Effector memory CD8-positive, alpha-beta T cell (primary cell): ENCODE measurements at regions not wholly inside any gene's neighbourhood (a gene's known extent, or its start where the extent isn't known, plus 50 kb on each side); places are given as distances from the start of the nearest gene placed in this dataset.

Experiments used
- ATAC-seq: fragments of 150-1000 bp; cut with Tn5 transposase; replicated peaks from 2 replicates; pipeline ENCODE4 v1.10.0; 2021; ENCODE audit warnings: mild to moderate bottlenecking, moderate library complexity
- DNase-seq, 3 experiments: peaks; one replicate each; pipeline ENCODE4 v3.0.0; 2021
- H3K27ac Mint-ChIP-seq, 2 donors: one replicate each; pipeline ENCODE4 v1.8.0; 2022; ENCODE audit warnings: mild to moderate bottlenecking in 2 of 2, mixed read lengths in 2 of 2, moderate library complexity in 2 of 2
- H3K27me3 Mint-ChIP-seq, 2 donors: one replicate each; pipeline ENCODE4 v1.8.0; 2022; ENCODE audit warnings: mixed read lengths in 2 of 2
- H3K36me3 Mint-ChIP-seq: one replicate; pipeline ENCODE4 v1.8.0; 2022; ENCODE audit warnings: mild to moderate bottlenecking, moderate library complexity, mixed read lengths; ENCODE audit not compliant: insufficient read depth
- H3K4me1 Mint-ChIP-seq, 2 donors: one replicate each; pipeline ENCODE4 v1.8.0; 2022; ENCODE audit warnings: low read depth in 2 of 2, mixed read lengths in 2 of 2
- H3K4me3 Mint-ChIP-seq, 2 donors: one replicate each; pipeline ENCODE4 v1.8.0; 2022; ENCODE audit warnings: mild to moderate bottlenecking in 2 of 2, mixed read lengths in 2 of 2, moderate library complexity in 2 of 2
- H3K9me3 Mint-ChIP-seq, 2 donors: one replicate each; pipeline ENCODE4 v1.8.0; 2022; ENCODE audit warnings: mixed read lengths in 2 of 2

DNA sequence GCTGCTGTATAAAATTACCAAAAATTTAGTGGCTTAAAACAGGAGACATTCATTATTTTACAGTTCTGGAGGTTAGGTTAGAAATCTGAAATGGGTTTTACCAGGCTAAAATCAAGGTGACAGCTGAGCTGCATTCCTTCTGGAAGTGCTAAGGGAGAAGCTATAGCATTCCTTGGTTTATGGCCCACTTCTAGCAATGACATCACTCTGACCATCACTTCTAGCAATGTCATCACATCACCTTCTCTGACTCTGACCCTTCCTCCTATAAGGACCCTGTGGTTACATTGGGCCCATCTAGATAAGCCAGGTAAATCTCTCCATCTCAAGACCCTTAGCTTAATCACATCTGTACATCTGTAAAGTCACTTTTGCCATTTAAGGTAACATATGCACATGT is 366.1 kb downstream of the EFNA5 start:
- no peaks in the 10 kb centered on the region for H3K9me3 Mint-ChIP-seq
- peaks cover 0 to 4% of the 10 kb centered on the region in 2 donors for H3K4me1 Mint-ChIP-seq
- H3K27me3 Mint-ChIP-seq, result no peaks in the 10 kb centered on the region
- DNase-seq, result no peak
- ATAC-seq, result no peak
- H3K27ac Mint-ChIP-seq, result no peak overlapping the region
- H3K36me3 Mint-ChIP-seq, result no peaks in the 10 kb centered on the region
- no peak overlapping the region for H3K4me3 Mint-ChIP-seq

DNA sequence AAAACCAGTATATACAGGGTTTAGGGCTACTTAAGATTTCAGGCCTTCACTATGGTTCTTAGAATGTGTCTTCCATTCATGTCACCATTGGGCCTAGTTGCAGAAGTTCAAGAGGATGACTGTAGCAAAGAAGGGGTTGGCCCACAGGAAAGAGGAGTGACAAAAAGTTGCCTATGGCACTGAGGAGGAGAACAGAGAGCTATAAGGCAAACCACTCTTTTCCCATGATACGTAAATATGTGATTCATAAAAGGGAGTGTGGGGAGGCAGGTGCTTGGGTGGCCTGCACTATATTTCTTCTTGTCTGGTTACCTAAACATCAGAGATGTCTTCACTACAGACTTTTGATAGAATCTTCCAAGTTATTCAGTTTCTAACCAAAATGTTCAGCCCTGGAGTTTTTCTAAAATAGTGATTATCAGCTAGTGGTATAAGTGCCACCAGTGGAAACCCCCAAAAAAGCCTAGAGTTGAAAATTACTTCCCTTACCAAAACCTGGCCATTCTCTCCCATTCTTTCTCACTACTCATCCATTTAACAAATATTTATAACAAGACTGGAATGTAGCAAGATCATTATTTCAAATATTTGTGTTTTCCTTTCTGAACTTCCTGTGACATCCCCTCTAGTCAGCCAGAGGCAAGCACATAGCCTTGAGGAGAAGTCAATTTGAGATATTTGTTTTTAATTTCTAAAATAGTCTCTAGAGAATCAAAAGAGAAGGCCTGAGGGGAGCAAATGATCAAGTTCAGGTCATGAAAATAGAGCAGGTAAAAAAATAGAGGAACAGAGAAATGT is 367.4 kb downstream of the EFNA5 start:
- H3K4me3 Mint-ChIP-seq, result no peak overlapping the region
- no peak for ATAC-seq

DNA sequence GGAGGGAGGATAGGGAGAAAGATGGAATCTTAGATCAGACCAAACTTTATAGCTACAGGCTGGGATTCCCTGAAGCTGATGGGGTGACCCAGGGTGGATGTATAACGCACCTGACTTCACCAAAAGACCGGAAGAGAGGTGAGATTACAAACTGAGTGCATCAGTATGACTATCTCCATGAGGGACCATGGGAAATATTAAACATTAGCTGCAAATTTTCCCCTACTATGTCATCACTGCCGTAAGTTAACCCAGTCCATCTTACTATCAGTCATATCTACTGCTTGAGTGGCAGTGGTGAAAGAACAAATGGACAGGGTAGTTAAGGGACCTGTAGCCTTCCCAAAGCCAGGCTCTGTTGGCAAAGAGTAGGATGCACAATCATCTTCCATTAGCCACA is 368.3 kb downstream of the EFNA5 start:
- H3K27ac Mint-ChIP-seq, result no peak overlapping the region
- no peaks in the 10 kb centered on the region for H3K36me3 Mint-ChIP-seq
- ATAC-seq, result no peak
- H3K27me3 Mint-ChIP-seq, result no peaks in the 10 kb centered on the region
- peaks cover 0 to 9% of the 10 kb centered on the region in 2 donors for H3K4me1 Mint-ChIP-seq
- H3K9me3 Mint-ChIP-seq, result no peaks in the 10 kb centered on the region
- H3K4me3 Mint-ChIP-seq, result no peak overlapping the region
- DNase-seq, result no peak

More for the DNA sequence above, 367.4 kb downstream of the EFNA5 start:
- H3K4me1 Mint-ChIP-seq, result peaks cover 0 to 4% of the 10 kb centered on the region in 2 donors
- H3K9me3 Mint-ChIP-seq, result no peaks in the 10 kb centered on the region
- DNase-seq, result no peak
- no peaks in the 10 kb centered on the region for H3K36me3 Mint-ChIP-seq
- no peaks in the 10 kb centered on the region for H3K27me3 Mint-ChIP-seq
- no peak overlapping the region for H3K27ac Mint-ChIP-seq

DNA sequence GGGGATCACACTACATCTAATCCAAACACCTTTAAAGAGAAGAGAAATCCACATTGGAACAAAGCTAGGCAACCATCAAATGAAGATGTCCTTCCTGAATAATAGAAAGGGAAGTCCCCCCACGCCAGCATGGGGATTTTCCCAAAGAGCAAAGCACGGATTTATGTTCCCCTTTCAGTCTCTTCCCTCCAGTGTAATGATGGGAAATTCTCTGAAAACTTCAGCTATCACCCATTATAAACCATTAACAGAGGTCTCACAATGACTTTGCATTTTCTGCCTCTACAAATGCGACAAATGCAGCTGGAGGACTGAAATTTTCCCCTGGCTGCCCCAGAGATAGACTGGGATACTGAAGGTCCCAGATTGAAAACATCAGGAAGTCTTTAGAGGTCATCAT is 368.7 kb downstream of the EFNA5 start:
- Mint-ChIP-seq H3K36me3 (no peaks in the 10 kb centered on the region), H3K4me1 (peaks cover 0 to 14% of the 10 kb centered on the region in 2 donors), H3K4me3 (no peak overlapping the region), H3K27ac (peak overlapping the region in 1 of 2 donors; percentile 16), H3K27me3 (no peaks in the 10 kb centered on the region), H3K9me3 (no peaks in the 10 kb centered on the region)
- ATAC-seq (no peak), DNase-seq (no peak)

DNA sequence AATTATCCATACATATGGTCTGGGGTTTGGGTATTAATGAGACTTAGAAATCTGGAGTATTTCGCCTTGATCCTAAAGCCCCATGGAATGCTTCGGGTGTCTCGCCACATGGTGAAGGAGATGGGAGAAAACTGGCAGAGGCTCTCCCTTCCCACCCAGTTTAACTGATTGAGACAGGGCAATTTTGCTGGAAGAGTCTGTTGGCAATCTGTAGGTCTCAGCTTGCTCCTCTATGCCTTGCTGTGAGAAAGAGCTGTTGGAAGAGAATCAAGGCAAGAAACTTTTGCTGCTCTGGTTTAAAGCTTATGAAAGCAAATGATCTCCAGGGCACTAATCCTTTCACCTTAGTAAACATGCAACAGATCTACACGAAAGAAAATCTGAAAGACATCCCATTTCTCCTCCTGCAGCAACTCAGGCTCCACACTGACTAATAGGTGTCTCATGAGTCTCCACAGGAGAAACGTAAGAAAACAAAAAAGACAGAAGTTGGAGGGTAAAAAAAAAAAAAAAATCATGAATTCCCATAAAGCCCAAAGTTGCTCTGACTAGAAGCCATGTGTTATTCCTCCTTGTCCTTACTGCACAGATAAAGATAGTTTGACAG is 369.9 kb downstream of the EFNA5 start:
- H3K27me3 Mint-ChIP-seq, result no peaks in the 10 kb centered on the region
- peaks cover 4 to 24% of the 10 kb centered on the region in 2 donors for H3K4me1 Mint-ChIP-seq
- DNase-seq, result no peak
- no peak for ATAC-seq
- no peaks in the 10 kb centered on the region for H3K9me3 Mint-ChIP-seq
- no peaks in the 10 kb centered on the region for H3K36me3 Mint-ChIP-seq
- no peak overlapping the region for H3K27ac Mint-ChIP-seq
- H3K4me3 Mint-ChIP-seq, result no peak overlapping the region

DNA sequence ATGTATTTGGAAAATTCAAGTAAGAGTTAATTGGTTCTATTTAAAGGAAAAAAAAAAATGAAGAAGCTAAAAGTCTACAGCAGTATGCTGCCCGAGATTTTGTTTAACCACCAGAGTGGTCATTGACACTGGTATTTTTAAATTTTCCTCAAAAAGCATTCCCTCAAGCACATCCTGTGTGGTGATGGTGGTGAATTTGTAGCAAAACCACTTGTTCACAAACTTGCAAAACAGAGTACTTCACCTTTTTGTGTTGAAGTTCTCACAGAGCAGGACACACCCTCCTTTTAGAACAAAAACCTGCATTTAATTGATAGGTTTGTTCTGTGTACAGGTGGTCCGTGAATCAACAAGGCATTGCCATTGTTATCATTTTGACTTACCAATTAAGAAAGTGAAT is 374.2 kb downstream of the EFNA5 start:
- Mint-ChIP-seq H3K36me3 (no peaks in the 10 kb centered on the region), H3K4me3 (peak overlapping the region; percentile 63), H3K4me1 (peaks cover 7 to 36% of the 10 kb centered on the region in 2 donors), H3K27me3 (no peaks in the 10 kb centered on the region), H3K9me3 (no peaks in the 10 kb centered on the region), H3K27ac (no peak overlapping the region)
- DNase-seq (peak in 2 of 3 experiments; percentile 6 to 12), ATAC-seq (peak; percentile 72)

DNA sequence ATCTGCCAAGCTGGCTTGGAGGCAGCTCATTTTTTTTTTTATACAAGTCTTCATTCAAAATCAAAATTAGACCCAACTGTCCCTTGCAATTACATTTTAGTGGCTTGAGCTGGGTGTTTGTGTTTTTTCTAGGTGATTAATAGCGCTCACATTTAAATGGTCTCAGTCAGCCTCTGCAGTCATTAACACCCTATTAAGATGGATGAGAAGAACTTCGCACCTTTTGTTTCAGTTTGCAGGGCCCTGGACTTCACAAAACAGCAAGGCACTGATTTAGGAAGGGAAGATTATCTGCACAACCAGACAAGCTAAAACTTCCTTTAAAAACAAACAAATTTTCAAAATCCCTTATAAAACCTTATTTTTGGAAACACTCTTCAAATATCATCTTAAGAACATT is 374.8 kb downstream of the EFNA5 start:
- no peak for DNase-seq
- H3K4me3 Mint-ChIP-seq, result peak overlapping the region; percentile 63
- H3K4me1 Mint-ChIP-seq, result peaks cover 7 to 36% of the 10 kb centered on the region in 2 donors
- no peaks in the 10 kb centered on the region for H3K36me3 Mint-ChIP-seq
- no peaks in the 10 kb centered on the region for H3K27me3 Mint-ChIP-seq
- no peaks in the 10 kb centered on the region for H3K9me3 Mint-ChIP-seq
- peak; percentile 76 for ATAC-seq
- no peak overlapping the region for H3K27ac Mint-ChIP-seq

DNA sequence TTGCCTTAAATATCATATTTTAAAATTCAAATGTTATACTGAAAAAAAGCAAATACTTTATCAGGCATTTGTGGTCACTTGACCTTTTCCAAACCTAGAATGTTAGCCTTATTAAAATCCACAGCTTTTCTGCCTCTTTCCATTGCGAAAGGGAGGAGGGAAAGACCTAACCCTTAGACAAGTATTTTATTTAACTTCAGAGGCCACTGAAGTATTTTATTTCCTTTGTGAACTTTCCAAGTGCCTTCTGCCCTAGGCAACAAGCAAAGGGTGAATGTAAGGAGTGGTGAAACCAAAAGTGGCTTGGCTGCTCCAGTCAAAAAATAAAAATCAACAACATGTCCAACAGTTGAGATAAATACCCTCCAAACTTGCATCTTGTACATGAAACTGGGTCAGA is 376.1 kb downstream of the EFNA5 start:
- Mint-ChIP-seq H3K27me3 (no peaks in the 10 kb centered on the region), H3K36me3 (peaks cover 4% of the 10 kb centered on the region), H3K9me3 (no peaks in the 10 kb centered on the region)

DNA sequence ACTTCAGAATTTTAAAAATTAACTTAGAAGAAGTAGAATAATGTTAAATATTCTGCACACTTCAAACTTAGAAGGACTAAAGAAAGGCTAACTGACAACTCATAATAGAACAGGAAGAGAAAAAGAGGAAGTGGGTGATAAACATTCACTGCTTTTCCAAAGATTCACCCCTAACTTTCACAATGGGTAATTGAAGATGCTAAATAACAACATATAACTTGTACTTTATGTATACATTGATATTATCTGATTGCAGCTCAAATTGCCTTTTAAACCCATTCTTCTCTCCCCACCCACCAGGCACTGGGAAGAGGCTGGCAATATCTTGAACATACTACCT is 376.6 kb downstream of the EFNA5 start:
- ATAC-seq (no peak), DNase-seq (no peak)
- no peak overlapping the region for H3K27ac Mint-ChIP-seq
- no peak overlapping the region for H3K4me3 Mint-ChIP-seq
- peaks cover 4% of the 10 kb centered on the region for H3K36me3 Mint-ChIP-seq
- no peaks in the 10 kb centered on the region for H3K27me3 Mint-ChIP-seq
- peaks cover 10 to 40% of the 10 kb centered on the region in 2 donors for H3K4me1 Mint-ChIP-seq
- H3K9me3 Mint-ChIP-seq, result no peaks in the 10 kb centered on the region

More for the DNA sequence above, 376.1 kb downstream of the EFNA5 start:
- Mint-ChIP-seq H3K4me3 (peak overlapping the region in 1 of 2 donors; percentile 63), H3K4me1 (peaks cover 7 to 36% of the 10 kb centered on the region in 2 donors), H3K27ac (peak overlapping the region in 1 of 2 donors; percentile 1)
- no peak for DNase-seq
- no peak for ATAC-seq

DNA sequence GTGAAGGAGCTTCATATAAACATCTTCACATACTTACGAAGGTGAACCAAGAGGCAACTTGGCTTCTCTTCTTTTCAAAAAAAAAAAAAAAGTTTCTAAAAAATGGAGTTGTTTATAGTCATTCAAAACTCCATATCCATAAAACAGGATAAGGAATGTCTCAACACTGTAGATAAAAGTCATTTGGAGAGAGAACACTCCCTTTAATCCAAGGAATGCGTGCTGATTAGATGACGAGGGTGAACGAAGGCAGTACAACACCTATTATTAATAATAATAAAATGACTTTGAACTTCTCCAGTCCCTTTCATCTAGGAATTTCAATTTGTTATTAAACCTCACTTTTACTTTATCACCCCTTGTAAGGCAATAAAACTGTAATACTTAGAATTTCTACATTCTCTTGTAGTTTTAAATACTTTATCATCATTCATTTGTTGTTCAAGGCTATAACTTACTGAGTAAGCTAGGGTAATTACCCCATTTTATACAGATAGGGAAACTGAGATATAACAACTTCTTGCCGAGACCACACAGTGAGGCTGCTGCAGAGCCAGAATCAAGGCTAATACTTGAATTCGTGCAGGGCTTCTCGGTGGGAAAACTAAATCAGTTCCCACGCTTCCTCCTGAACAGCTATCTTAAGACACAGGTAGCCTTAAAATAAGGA is 377.1 kb downstream of the EFNA5 start:
- peaks cover 4% of the 10 kb centered on the region for H3K36me3 Mint-ChIP-seq
- no peaks in the 10 kb centered on the region for H3K9me3 Mint-ChIP-seq
- no peak overlapping the region for H3K27ac Mint-ChIP-seq
- DNase-seq (no peak), ATAC-seq (no peak)
- peaks cover 10 to 45% of the 10 kb centered on the region in 2 donors for H3K4me1 Mint-ChIP-seq
- H3K27me3 Mint-ChIP-seq, result no peaks in the 10 kb centered on the region
- H3K4me3 Mint-ChIP-seq, result no peak overlapping the region

DNA sequence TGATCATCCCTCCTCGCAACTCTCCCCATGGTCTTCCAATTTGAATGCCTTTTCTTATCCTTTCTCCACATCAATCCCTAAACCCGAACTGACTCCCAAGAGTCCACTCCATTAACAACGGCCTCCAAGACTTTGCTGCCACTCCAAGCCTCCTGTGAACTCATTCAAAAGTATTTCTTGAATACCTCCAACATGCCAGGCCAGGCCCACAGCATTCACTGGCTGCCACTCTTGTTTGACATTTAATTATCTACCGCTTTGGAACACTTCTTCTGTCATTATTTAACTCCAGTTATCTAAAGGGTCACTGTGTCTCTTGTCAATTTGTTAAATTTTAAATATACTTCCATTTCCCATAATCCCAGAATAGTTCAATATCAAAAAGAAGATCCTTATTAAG is 378.9 kb downstream of the EFNA5 start:
- no peaks in the 10 kb centered on the region for H3K9me3 Mint-ChIP-seq
- H3K4me3 Mint-ChIP-seq, result no peak overlapping the region
- peaks cover 4% of the 10 kb centered on the region for H3K36me3 Mint-ChIP-seq
- DNase-seq, result no peak
- no peak for ATAC-seq
- no peak overlapping the region for H3K27ac Mint-ChIP-seq
- H3K4me1 Mint-ChIP-seq, result peaks cover 10 to 34% of the 10 kb centered on the region in 2 donors
- H3K27me3 Mint-ChIP-seq, result no peaks in the 10 kb centered on the region

DNA sequence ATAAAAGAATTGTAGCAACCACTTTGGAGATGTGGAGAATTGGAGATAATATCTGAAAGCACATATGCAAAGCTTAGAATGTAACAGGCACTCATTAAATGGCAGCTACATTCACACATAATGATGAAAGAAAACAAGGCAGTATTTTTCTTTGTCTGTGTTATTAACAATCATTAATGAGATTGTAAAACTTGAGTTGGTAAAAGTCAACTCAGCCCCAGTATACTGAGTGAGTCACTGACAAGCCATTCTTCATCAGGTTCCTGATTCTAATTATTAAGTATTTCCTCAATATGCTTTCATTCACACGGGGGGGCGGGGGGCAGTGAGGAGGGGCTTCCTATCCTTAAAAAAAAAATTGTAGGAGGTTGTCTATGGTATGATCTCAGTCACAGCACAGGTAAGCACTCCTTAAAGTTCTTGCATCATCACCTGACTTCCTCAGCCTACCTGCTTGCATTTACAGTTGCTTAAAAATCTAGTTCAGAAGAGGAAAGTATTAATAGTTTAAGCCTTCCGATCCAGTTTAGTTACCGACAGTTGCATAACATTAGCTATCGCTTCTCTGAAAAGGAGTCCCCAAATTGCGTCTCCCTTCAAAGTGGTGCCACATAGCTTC is 379.8 kb downstream of the EFNA5 start:
- H3K27me3 Mint-ChIP-seq, result no peaks in the 10 kb centered on the region
- ATAC-seq, result no peak
- H3K27ac Mint-ChIP-seq, result no peak overlapping the region
- H3K4me3 Mint-ChIP-seq, result no peak overlapping the region
- no peaks in the 10 kb centered on the region for H3K9me3 Mint-ChIP-seq
- H3K36me3 Mint-ChIP-seq, result peaks cover 4% of the 10 kb centered on the region
- DNase-seq, result no peak
- peaks cover 6 to 32% of the 10 kb centered on the region in 2 donors for H3K4me1 Mint-ChIP-seq

DNA sequence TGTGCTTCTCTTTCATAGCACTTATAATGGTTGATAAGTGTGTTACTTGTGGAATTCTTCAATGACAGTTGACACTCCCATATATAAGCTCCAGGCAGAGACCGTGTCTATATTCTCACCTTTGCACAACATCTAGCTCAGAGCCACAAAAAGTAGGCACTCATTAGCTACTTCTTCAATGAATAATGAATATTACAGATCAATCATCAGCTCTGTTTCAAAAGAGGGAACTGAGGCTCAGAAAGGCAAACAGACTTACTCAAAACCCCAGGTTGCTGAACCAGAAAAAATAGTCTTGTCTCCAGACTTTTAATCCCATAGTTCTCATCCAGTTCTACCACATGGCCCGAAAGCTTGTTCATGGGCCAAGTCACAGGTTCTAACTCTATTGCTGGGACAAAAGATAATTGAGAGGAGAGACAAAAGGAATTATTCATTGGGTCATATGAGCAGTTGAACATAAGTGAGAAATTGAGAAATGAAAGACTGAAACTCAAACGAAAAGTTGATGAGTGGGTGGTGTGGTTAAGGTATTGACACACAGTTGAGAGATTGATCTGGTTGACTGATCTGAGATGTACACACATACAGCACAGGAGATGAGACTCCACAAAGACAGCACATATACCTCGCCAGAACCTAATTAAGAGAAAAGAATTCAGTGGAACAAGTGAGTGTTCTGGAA is 381.6 kb downstream of the EFNA5 start:
- no peak overlapping the region for H3K27ac Mint-ChIP-seq
- peaks cover 4% of the 10 kb centered on the region for H3K36me3 Mint-ChIP-seq
- no peak for DNase-seq
- H3K4me1 Mint-ChIP-seq, result peaks cover 3 to 27% of the 10 kb centered on the region in 2 donors
- ATAC-seq, result no peak
- H3K4me3 Mint-ChIP-seq, result no peak overlapping the region
- H3K9me3 Mint-ChIP-seq, result no peaks in the 10 kb centered on the region
- H3K27me3 Mint-ChIP-seq, result no peaks in the 10 kb centered on the region
